COLO829 (cell line): ENCODE measurements at regions not wholly inside any gene's neighbourhood (a gene's known extent, or its start where the extent isn't known, plus 50 kb on each side); places are given as distances from the start of the nearest gene placed in this dataset.
A peak's percentile ranks its signal among the peaks of the same experiment; 100 is the strongest.

ENCODE experiments used
- DNase-seq: peaks from one replicate; pipeline ENCODE4 v3.0.0; 2012; ENCODE audit warnings: low spot score

DNA sequence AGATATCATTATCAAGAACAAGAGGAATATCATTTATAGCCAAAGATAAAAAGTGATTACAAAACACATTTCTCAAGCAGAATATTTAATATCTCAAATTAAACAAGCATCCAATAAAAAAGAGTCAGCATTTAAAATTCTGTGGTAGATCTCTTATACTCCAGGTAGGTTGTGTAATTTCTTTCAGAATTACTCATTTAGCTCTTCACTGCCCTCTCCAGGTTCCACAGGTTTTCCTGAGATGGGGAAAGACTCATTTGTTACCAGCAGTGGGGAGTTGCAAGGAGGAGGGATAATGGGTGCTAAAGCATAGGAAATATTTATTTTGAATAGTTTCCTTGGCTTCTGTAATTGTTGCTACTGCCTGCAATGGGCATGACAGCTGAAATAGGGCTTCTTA, 83.1 kb upstream of the RASGRP1 start:
- peak; percentile 28 for DNase-seq

GRCh38 chr15:38648121-38648843, 83.7 kb upstream of the RASGRP1 start:
- DNase-seq, result peak; percentile 25

- no peak for DNase-seq
Measured at GRCh38 chr15:38650384-38650783, 85.8 kb upstream of the RASGRP1 start.

DNA sequence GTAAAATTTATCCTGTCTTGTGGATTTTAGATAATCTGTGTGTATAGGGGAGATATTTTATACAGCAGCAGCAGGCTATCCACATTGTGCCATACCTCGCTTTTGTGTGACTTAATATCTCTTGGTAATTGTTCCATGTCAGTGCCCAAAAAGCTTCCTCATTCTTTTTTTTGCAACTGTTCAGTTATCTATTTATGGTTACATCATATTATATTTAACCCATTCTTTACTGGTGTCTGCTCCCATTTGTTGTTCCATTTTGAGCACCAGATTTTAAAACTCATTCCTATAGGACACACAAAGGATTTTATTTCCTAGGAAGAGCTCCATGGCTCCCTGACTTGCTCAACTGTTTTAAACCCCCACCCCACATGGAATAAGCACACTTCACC, 86.3 kb upstream of the RASGRP1 start:
- DNase-seq, result no peak

GRCh38 chr15:38651328-38652038, 86.9 kb upstream of the RASGRP1 start:
- DNase-seq, result no peak

GRCh38 chr15:38652183-38652794, 87.7 kb upstream of the RASGRP1 start:
- no peak for DNase-seq

DNA sequence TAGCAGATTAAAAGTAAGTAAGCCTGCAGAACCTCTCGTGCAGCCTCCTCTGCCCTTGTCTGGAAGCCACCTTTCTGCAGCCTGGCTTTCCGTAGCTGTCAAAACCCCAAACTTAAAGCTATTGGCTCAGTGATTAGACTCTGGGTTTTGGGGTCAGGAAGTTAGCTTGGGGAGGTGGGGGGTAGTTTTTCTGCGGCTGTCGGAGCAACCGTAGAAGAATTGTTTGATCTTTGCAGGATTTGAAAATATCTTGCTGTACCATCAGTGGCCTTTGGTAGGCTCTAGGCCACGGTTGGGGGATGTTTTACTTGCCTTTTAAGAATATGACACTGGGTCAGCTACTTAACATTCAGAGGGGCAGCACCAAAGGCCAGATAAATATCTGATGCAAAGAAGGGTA, 88.4 kb upstream of the RASGRP1 start:
- no peak for DNase-seq

- no peak for DNase-seq
Measured at GRCh38 chr15:38658431-38658830, 93.8 kb upstream of the RASGRP1 start.

DNA sequence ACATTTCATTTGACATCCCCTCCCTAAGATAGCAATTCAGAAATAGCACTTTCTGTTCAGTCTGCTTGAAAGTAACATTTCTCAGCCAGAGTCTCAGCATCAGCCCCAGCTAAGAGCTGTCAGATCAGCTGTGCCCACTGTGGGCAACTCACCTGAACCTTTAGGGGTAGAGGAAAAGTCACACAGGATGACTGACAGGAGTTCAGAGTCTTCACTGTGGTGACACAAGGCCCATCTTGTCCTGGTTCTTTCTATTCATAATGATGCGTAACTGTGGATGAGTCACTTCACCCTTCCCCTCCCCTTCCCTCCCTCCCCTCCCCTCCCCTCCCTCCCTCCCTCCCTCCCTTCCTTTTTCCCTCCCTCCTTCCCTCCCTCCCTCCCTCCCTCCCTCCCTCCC, 96.1 kb upstream of the RASGRP1 start:
- no peak for DNase-seq

DNA sequence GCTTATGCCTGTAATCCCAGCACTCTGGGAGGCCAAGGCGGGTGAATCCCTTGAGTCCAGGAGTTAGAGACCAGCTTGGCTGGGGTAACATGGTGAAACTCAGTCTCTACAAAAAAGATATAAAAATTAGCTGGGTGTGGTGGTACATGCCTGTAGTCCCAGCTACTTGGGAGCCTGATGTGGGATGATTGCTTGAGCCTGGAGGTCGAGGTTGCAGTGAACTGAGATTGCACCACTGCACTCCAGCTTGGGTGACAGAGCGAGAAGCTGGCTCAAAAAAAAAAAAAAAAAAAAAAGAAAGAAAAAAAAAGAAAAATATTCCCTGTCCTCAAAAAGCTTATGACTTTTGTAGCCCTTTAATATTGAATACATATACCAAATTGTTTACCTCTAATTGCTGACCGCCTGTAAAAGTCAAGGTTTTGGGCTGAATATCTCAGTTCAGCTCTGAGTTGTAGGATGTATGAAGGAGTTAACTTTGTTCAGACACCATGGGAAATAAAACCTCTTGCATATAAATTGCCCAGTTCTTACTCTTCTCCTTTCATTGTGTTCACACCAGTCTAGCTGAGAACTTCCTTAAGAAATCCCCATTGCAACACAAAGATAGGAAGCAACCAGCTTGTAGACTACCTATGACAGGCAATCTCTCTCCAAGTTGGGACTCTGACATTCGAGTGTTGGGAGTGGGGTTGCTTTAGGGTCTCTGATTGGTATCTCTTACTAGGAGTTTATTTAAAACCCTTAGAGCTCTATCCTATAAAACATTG, 97.6 kb upstream of the RASGRP1 start:
- no peak for DNase-seq

DNA sequence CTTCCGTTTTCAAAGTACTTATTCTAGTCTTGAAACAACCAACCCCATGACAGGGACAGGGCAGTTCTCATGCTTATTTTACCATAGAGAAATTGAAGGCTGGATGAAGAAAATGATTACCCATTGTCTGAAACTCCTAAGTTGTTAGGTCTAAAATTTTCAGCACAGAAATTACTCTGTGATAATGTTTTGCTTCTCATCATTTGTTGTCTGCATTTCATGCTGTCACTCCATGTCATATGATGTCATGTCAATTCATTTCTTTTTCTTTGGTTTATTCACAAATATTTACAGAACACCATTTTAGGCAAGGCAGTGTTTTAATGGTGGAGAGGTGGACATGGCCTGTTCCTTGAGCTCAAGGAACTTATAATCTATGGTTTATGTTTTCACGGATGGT, 98.2 kb upstream of the RASGRP1 start:
- no peak for DNase-seq

GRCh38 chr15:38665586-38666305, 101.1 kb upstream of the RASGRP1 start:
- no peak for DNase-seq

GRCh38 chr15:38666865-38667510, 102.4 kb upstream of the RASGRP1 start:
- DNase-seq, result no peak

- DNase-seq, result no peak
Measured at GRCh38 chr15:38667890-38668850, 103.6 kb upstream of the RASGRP1 start.

- no peak for DNase-seq
Measured at GRCh38 chr15:38668898-38669391, 104.3 kb upstream of the RASGRP1 start.

DNA sequence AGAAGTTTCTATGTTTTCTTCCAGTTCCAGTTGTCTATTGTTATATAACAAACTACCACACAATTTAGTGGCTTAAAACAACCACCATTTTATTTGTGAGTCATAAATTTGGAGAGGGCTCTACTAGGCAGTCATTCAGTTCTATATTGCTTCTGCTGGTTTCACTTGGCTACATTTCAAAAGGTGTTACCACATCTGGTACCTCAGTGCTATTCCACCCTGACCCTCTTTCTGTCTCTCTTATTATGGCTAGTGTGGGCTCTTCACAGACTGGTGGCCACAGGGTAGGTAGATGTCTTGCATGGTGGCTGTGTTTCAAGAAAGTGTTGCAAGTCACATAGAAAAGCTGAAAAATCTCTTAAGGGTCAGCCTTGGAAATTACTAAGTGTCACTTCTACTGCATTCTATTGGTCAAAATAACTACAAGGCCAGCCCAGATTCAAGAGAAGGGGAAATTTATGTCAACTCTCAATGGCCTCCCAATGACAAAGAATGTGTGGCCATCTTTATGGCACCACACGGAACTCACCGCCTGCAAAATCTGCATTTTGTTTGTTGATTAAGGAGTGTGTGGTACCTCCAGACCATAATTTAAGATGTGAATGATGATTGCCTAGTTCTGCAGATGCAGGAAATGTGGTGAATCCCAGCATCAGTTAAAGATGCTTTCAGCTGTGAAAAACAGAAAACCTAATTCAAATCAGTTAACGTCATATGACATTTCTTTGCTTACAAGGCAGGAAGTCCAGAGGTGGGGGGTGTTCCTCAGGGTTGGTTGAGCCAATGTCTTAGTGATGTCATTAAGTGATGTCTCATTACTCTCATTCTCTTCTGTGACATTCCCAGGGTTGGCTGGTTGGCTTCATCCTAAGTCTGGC, 105.8 kb upstream of the RASGRP1 start:
- no peak for DNase-seq

DNA sequence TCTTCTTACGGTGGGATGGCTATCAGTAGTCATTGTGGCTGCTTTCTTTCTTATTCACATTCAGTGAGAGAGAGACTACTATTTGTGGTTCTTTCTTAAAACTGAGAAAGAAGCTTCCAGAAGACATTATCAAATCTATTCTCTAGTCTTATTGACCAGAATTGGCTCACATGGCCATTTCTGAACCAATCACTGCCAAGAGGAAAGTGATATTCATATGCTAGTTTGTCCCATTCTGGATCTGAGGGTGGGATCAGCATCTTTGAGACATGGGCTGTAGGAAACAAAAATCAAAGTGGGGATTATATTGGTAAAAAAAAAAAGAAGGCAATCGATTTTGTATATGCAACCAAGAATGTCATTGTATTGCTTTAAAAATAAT, 106.4 kb upstream of the RASGRP1 start:
- no peak for DNase-seq

DNA sequence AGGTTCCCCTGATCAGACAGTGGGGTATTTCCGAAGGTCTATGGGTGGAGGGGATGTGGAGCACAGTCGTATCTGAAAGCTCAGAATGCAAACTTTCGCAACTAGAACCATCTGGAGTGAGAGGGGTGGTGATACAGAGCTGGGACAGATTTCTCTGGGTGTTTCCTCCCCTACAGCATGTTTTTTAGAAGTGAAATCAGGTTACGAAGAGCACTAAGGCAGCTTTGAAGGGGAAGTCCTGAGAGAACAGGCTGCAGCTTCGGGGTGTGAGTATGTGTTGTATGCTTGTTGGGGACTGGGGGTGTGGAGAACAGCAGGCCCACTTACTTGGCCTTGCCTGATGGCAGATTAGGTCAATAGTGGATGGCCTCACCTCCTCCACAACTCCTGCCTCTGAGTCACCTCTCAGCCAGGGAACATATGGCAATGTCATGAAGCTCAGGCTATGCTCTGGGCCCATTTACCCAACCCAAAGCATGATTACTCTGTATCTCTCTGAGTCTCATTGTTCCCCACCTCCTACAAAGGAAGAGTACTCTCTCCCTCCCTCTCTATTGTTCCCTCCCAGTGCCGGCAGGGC, 107.2 kb upstream of the RASGRP1 start:
- no peak for DNase-seq

DNA sequence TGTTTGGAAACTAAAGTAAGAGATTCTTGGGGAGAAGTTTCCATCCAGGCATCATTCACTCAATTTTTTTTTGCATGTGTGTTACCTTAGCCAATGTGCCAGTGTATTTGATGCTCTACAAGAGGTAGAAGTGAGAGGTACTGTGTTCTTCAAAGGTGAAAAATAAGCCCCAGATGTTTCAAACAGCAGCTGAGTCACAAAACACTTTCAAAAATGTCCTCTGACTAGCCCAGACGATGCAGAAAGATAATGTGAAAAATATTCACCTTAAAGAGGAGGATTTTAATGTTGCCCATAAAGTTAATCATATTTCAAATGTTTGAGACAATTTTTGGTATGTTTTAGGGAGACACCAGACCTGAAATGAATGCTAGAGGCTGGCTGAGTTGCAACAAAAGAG, 107.7 kb upstream of the RASGRP1 start:
- DNase-seq, result no peak
